Ovary (tissue), 7 donors: ENCODE measurements at regions not wholly inside any gene's neighbourhood (a gene's known extent, or its start where the extent isn't known, plus 50 kb on each side); places are given as distances from the start of the nearest gene placed in this dataset.

Experiments
- DNase-seq, 5 donors: peaks; one replicate each; pipeline ENCODE4 v3.0.0-alpha.2; 2019 to 2020
- H3K27ac ChIP-seq, 2 donors: fragments of 200-600 bp; one replicate each; pipeline versions ENCODE4 v1.5.1 to v1.8.0; 2019 to 2022
- H3K27me3 ChIP-seq: fragments of 200-600 bp; one replicate; pipeline ENCODE4 v1.8.0; 2022
- H3K36me3 ChIP-seq: fragments of 200-600 bp; sonication (generic); one replicate; pipeline ENCODE4 v1.5.1; 2019
- H3K4me1 ChIP-seq: one replicate; pipeline ENCODE4 v1.8.1; 2013; ENCODE audit warnings: mild to moderate bottlenecking, moderate library complexity; ENCODE audit not compliant: insufficient read depth
- H3K4me3 ChIP-seq: fragments of 200-600 bp; sonication (generic); one replicate; pipeline ENCODE4 v1.5.1; 2017
- H3K9me3 ChIP-seq, 2 donors: fragments of 200-600 bp in 1 of 2; sonication (generic) in 1 of 2; one replicate each; pipeline versions ENCODE4 v1.5.1 to v1.8.1; 2013 to 2019; ENCODE audit warnings: mild to moderate bottlenecking in 1 of 2, moderate library complexity in 1 of 2
- EP300 ChIP-seq: sonication (generic); formaldehyde crosslinking; IDR thresholded peaks from one replicate; pipeline ENCODE4 v1.6.1; 2017; ENCODE audit warnings: antibody characterized with exemption
- POLR2A ChIP-seq: fragments of 450-650 bp; IDR thresholded peaks from one replicate; pipeline ENCODE4 v1.6.1; 2017; ENCODE audit warnings: antibody characterized with exemption, mild to moderate bottlenecking, moderate library complexity
- WGBS, 3 donors: extraction: QIAGEN DNeasy Blood & Tissue Kit in 1 of 3; methylation state at CpG; one replicate each; pipeline versions ENCODE4 v1.1.5 to v1.1.7; 2013 to 2017; 5-methylcytosine and 5-hydroxymethylcytosine counted together
- intact Hi-C, 4 donors: fragments of 100-400 bp; cut with DNase I; formaldehyde crosslinking; loops; one replicate each; pipeline versions ENCODE4 v1.11.0 to v1.15.1; 2022 to 2023
- TF ChIP-seq, protein P1 (sequence below), 3 donors: fragments of 450-650 bp in 2 of 3; fragments of 200-600 bp in 1 of 3; IDR thresholded peaks; one replicate each; pipeline versions ENCODE4 v1.5.1 to v1.8.0; 2016 to 2022; ENCODE audit warnings: antibody characterized with exemption in 3 of 3, mild to moderate bottlenecking in 1 of 3
- donor health status: DM: no; HTN: no; CAD: no; lungs with moderate emphysema.
- donor health status: DM: no; HTN: no; CAD: no.
- donor health status: Bipolar disorder and iron deficiency.
- donor health status: DM: no; HTN: no; CAD: no.
- donor health status: DM: yes; HTN: yes; CAD: no.

- no peak for DNase-seq
- TF ChIP-seq EP300 (no peak), POLR2A (no peak)
- TF ChIP-seq, protein P1, sequence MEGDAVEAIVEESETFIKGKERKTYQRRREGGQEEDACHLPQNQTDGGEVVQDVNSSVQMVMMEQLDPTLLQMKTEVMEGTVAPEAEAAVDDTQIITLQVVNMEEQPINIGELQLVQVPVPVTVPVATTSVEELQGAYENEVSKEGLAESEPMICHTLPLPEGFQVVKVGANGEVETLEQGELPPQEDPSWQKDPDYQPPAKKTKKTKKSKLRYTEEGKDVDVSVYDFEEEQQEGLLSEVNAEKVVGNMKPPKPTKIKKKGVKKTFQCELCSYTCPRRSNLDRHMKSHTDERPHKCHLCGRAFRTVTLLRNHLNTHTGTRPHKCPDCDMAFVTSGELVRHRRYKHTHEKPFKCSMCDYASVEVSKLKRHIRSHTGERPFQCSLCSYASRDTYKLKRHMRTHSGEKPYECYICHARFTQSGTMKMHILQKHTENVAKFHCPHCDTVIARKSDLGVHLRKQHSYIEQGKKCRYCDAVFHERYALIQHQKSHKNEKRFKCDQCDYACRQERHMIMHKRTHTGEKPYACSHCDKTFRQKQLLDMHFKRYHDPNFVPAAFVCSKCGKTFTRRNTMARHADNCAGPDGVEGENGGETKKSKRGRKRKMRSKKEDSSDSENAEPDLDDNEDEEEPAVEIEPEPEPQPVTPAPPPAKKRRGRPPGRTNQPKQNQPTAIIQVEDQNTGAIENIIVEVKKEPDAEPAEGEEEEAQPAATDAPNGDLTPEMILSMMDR (IDR thresholded peaks at IDR 0.05), result no peak
- H3K4me1 ChIP-seq, result peaks cover 8% of the 10 kb centered on the region
- WGBS, 3 donors, result 12 to 20% (median 14%) methylated on average over 1 of the region's 1 CpG
- H3K36me3 ChIP-seq, result no peaks in the 10 kb centered on the region
- peak overlapping the region in 1 of 2 donors; percentile 22 for H3K27ac ChIP-seq
- no peaks in the 10 kb centered on the region for H3K27me3 ChIP-seq
- no peaks in the 10 kb centered on the region for H3K9me3 ChIP-seq
- intact Hi-C loops, result loop anchor here in 1 of 4 donors (5.0 kb wide), 1 partner anchor 1492 kb away; no protein-coding TSS in a partner anchor
- no peak overlapping the region for H3K4me3 ChIP-seq
Observed at GRCh38 chr3:176969066-176969465, 228.2 kb downstream of the TBL1XR1 start.

GRCh38 chr3:176968631-176969030 lies 228.7 kb downstream of the TBL1XR1 start:
- Histone ChIP-seq H3K4me1 (peaks cover 8% of the 10 kb centered on the region), H3K36me3 (no peaks in the 10 kb centered on the region), H3K27ac (peak overlapping the region in 1 of 2 donors; percentile 22), H3K27me3 (no peaks in the 10 kb centered on the region), H3K9me3 (no peaks in the 10 kb centered on the region), H3K4me3 (no peak overlapping the region)
- TF ChIP-seq POLR2A, result no peak
- TF ChIP-seq, protein P1 (IDR thresholded peaks at IDR 0.05), result no peak
- no peak for TF ChIP-seq EP300
- intact Hi-C loops, result loop anchor here in 1 of 4 donors (5.0 kb wide), 1 partner anchor 1491 kb away; no protein-coding TSS in a partner anchor
- 45 to 63% (median 61%) methylated on average over 2 of the region's 2 CpGs for WGBS, 3 donors
- no peak for DNase-seq

GRCh38 chr3:176967522-176967921 lies 229.8 kb downstream of the TBL1XR1 start:
- Histone ChIP-seq H3K4me3 (no peak overlapping the region), H3K36me3 (no peaks in the 10 kb centered on the region), H3K27me3 (no peaks in the 10 kb centered on the region), H3K4me1 (peaks cover 8% of the 10 kb centered on the region), H3K27ac (peak overlapping the region in 1 of 2 donors; percentile 22), H3K9me3 (no peaks in the 10 kb centered on the region)
- WGBS, 3 donors, result 79 to 81% (median 79%) methylated on average over 3 of the region's 3 CpGs
- intact Hi-C loops, result loop anchor here in 1 of 4 donors (5.0 kb wide), 1 partner anchor 1490 kb away; no protein-coding TSS in a partner anchor
- DNase-seq, result no peak
- TF ChIP-seq EP300, result no peak
- TF ChIP-seq, protein P1 (IDR thresholded peaks at IDR 0.05), result no peak
- no peak for TF ChIP-seq POLR2A

- WGBS, 3 donors, result 77 to 88% (median 88%) methylated on average over 5 of the region's 5 CpGs
Observed at GRCh38 chr3:176964661-176965060, 232.6 kb downstream of the TBL1XR1 start.

More at GRCh38 chr3:176964661-176965060, 232.6 kb downstream of the TBL1XR1 start:
- no peaks in the 10 kb centered on the region for H3K27me3 ChIP-seq
- TF ChIP-seq POLR2A (no peak), EP300 (no peak)
- TF ChIP-seq, protein P1 (IDR thresholded peaks at IDR 0.05), result no peak
- no peak overlapping the region for H3K4me3 ChIP-seq
- no peaks in the 10 kb centered on the region for H3K36me3 ChIP-seq
- no peak overlapping the region for H3K27ac ChIP-seq
- H3K9me3 ChIP-seq, result no peaks in the 10 kb centered on the region
- H3K4me1 ChIP-seq, result peaks cover 5% of the 10 kb centered on the region
- intact Hi-C loops, result loop anchor here in 1 of 4 donors (5.0 kb wide), 1 partner anchor 1487 kb away; no protein-coding TSS in a partner anchor
- DNase-seq, result no peak
